Calu3 (cell line): ENCODE measurements at regions not wholly inside any gene's neighbourhood (a gene's known extent, or its start where the extent isn't known, plus 50 kb on each side); places are given as distances from the start of the nearest gene placed in this dataset.

Experiments
- BruUV-seq: library from RNA; stranded (reverse); fragments of 400-500 nt; replicated peaks from 2 replicates; lab custom pipeline; 2021; lab: Mats Ljungman, UMichigan
- CTCF ChIA-PET: fragments of 300-600 bp; sonication (Branson Sonifier 250); formaldehyde crosslinking; loops from one replicate; lab custom pipeline; 2022; ENCODE audit warnings: antibody characterized with exemption; lab: Charles Lee
- DNase-seq: peaks from one replicate; pipeline ENCODE4 v3.0.0; 2022
- H3K27ac Mint-ChIP-seq: one replicate; pipeline ENCODE4 v1.8.0; 2022; ENCODE audit warnings: mixed read lengths; ENCODE audit not compliant: unreplicated experiment
- H3K27me3 Mint-ChIP-seq: one replicate; pipeline ENCODE4 v1.8.0; 2022; ENCODE audit warnings: mixed read lengths; ENCODE audit not compliant: unreplicated experiment
- H3K36me3 Mint-ChIP-seq: one replicate; pipeline ENCODE4 v1.8.0; 2022; ENCODE audit warnings: mild to moderate bottlenecking, moderate library complexity, mixed read lengths; ENCODE audit not compliant: insufficient read depth, unreplicated experiment
- H3K4me1 Mint-ChIP-seq: one replicate; pipeline ENCODE4 v1.8.0; 2022; ENCODE audit warnings: mild to moderate bottlenecking, low read depth, mixed read lengths; ENCODE audit not compliant: unreplicated experiment
- H3K4me3 Mint-ChIP-seq: one replicate; pipeline ENCODE4 v1.8.0; 2022; ENCODE audit warnings: mild to moderate bottlenecking, low read depth, moderate library complexity, mixed read lengths; ENCODE audit not compliant: unreplicated experiment
- H3K9me3 Mint-ChIP-seq: one replicate; pipeline ENCODE4 v1.8.0; 2022; ENCODE audit warnings: low read depth, mixed read lengths; ENCODE audit not compliant: unreplicated experiment
- intact Hi-C: fragments of 100-400 bp; cut with micrococcal nuclease; formaldehyde crosslinking; loops from one replicate; pipeline ENCODE4 v1.10.0; 2022; ENCODE audit not compliant: unreplicated experiment
- TF ChIP-seq, protein P1 (sequence below): fragments of 200-600 bp; IDR thresholded peaks from one replicate; pipeline ENCODE4 v1.8.0; 2022; ENCODE audit warnings: antibody characterized with exemption; ENCODE audit not compliant: unreplicated experiment

DNA sequence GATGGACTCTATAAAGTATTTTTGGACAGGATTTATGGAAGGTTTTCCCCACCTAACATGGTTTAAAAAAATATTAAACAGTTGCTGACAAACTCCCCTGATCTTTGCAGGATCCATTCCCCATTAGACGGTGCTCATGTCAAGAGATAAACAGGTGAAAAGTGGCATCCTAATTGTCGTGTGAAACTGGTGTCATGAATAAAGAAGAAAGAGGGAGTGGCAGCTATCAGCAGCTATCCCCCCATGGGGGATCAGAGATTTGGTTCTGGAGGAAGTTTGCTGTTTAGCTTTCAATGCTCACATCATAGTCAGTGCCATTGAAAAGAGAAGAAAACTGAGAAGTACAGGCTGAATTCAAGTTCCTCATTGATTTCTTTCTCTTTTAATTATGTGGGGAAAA lies 329.3 kb upstream of the BRINP1 start:
- no peaks in the 10 kb centered on the region for H3K36me3 Mint-ChIP-seq
- TF ChIP-seq, protein P1, sequence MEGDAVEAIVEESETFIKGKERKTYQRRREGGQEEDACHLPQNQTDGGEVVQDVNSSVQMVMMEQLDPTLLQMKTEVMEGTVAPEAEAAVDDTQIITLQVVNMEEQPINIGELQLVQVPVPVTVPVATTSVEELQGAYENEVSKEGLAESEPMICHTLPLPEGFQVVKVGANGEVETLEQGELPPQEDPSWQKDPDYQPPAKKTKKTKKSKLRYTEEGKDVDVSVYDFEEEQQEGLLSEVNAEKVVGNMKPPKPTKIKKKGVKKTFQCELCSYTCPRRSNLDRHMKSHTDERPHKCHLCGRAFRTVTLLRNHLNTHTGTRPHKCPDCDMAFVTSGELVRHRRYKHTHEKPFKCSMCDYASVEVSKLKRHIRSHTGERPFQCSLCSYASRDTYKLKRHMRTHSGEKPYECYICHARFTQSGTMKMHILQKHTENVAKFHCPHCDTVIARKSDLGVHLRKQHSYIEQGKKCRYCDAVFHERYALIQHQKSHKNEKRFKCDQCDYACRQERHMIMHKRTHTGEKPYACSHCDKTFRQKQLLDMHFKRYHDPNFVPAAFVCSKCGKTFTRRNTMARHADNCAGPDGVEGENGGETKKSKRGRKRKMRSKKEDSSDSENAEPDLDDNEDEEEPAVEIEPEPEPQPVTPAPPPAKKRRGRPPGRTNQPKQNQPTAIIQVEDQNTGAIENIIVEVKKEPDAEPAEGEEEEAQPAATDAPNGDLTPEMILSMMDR: no peak
- CTCF ChIA-PET: no interaction called here
- no peak overlapping the region for H3K27ac Mint-ChIP-seq
- no peaks in the 10 kb centered on the region for H3K4me1 Mint-ChIP-seq
- H3K4me3 Mint-ChIP-seq: no peak overlapping the region
- no TSS peak for BruUV-seq
- intact Hi-C loops: no loop called here
- H3K9me3 Mint-ChIP-seq: peaks cover 4% of the 10 kb centered on the region
- H3K27me3 Mint-ChIP-seq: no peaks in the 10 kb centered on the region
- no peak for DNase-seq

DNA sequence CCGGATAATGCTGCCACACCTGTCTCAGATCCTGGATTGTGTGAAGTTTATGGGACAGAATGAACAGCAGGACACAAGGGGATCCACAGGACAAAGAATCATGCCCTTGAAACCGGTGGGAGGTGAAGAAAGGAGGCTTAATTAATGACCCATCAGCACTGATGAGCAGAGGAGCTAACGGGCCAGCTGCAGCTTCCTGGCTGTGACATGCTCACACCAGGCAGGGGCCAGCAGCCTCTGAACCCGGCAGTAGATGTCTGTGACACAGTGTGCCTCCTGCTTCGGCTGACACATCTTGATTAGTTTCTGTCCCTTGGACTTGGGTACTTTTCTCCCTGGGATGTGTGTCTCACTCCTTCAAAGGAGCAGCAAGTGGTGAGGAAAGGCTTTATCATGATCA lies 328.8 kb upstream of the BRINP1 start:
- Mint-ChIP-seq H3K36me3 (no peaks in the 10 kb centered on the region), H3K9me3 (peaks cover 4% of the 10 kb centered on the region), H3K27me3 (no peaks in the 10 kb centered on the region), H3K4me3 (no peak overlapping the region), H3K27ac (no peak overlapping the region), H3K4me1 (no peaks in the 10 kb centered on the region)
- no peak for DNase-seq
- intact Hi-C loops: no loop called here
- no TSS peak for BruUV-seq
- CTCF ChIA-PET: no interaction called here
- TF ChIP-seq, protein P1: no peak

DNA sequence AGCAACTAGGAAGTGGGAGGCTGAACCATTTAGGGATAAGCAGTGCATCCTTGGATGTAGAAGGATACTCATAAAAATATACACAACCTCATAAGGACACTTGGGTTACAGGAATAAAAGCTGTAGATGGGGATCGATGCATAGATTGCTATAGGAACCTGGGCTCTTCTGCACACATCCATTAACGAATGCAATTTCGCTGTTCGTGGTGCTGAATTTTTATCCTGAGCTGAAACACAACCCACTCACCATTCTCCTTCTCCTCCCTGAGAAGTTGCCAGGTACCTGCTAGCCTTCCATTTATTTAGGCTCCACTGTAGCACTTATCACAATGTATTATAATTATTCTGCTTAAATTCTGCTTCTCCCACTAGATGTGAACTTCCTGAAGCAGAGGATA lies 320.6 kb upstream of the BRINP1 start:
- Mint-ChIP-seq H3K9me3 (peaks cover 6% of the 10 kb centered on the region), H3K4me3 (no peak overlapping the region), H3K27ac (no peak overlapping the region), H3K4me1 (no peaks in the 10 kb centered on the region), H3K27me3 (no peaks in the 10 kb centered on the region), H3K36me3 (no peaks in the 10 kb centered on the region)
- CTCF ChIA-PET: no interaction called here
- BruUV-seq: no TSS peak
- intact Hi-C loops: no loop called here
- TF ChIP-seq, protein P1: no peak
- DNase-seq: no peak

DNA sequence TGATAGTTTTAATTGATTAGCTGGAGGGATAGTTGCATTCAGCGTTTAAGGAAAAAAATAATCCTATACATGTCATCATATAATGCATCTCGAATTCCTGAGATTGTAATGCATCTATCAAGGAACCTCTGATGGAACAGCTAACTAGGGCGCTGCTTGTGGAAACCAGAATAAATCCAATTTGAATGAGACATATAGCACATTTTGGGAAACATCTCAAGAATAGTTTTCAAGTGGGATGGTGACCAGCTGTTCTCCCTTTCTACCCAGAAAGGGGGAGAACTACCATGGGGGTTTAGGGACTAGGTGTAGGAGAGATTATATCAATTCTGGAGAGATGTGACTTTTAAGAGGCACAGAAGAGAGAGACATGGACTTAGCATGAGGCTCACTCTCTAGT lies 319.3 kb upstream of the BRINP1 start:
- DNase-seq: no peak
- no TSS peak for BruUV-seq
- Mint-ChIP-seq H3K4me3 (no peak overlapping the region), H3K4me1 (no peaks in the 10 kb centered on the region), H3K27me3 (no peaks in the 10 kb centered on the region), H3K36me3 (no peaks in the 10 kb centered on the region), H3K27ac (no peak overlapping the region), H3K9me3 (peaks cover 6% of the 10 kb centered on the region)
- CTCF ChIA-PET: no interaction called here
- intact Hi-C loops: no loop called here
- TF ChIP-seq, protein P1: no peak
